ENCODE measurements at regions not wholly inside any gene's neighbourhood (a gene's known extent, or its start where the extent isn't known, plus 50 kb on each side); places are given as distances from the start of the nearest gene placed in this dataset.

- intact Hi-C loops (cut with DNase I; ENCODE audit: low total_unique reads): no loop called here
- 81 to 89% methylated on average over 3 of the region's 3 CpGs for WGBS, 2 donors
- H3K4me3 ChIP-seq (ENCODE audit: low read depth, poor library complexity, severe bottlenecking): no peak overlapping the region
- DNase-seq (ENCODE audit: low spot score in 2 of 2): no peak
- TF ChIP-seq POLR2A (IDR thresholded peaks at IDR 0.05) (no peak), CTCF (IDR thresholded peaks at IDR 0.05) (no peak)
Measured at GRCh38 chr7:110076194-110076593, 1014.7 kb upstream of the LRRN3 start.

- H3K4me3 ChIP-seq (ENCODE audit: low read depth, poor library complexity, severe bottlenecking): no peak overlapping the region
- TF ChIP-seq POLR2A (IDR thresholded peaks at IDR 0.05): no peak
- no peak for TF ChIP-seq CTCF (IDR thresholded peaks at IDR 0.05)
- 48 to 59% methylated on average over 5 of the region's 5 CpGs for WGBS, 2 donors
- no peak for DNase-seq (ENCODE audit: low spot score in 2 of 2)
- intact Hi-C loops (cut with DNase I; ENCODE audit: low total_unique reads): no loop called here
Measured at GRCh38 chr7:110084181-110084807, 1006.6 kb upstream of the LRRN3 start.

GRCh38 chr7:110090110-110090820, 1000.7 kb upstream of the LRRN3 start:
- no peak for DNase-seq (ENCODE audit: low spot score in 2 of 2)
- no peak overlapping the region for H3K4me3 ChIP-seq (ENCODE audit: low read depth, poor library complexity, severe bottlenecking)
- WGBS, 2 donors: 87 to 88% methylated on average over 11 of the region's 11 CpGs
- TF ChIP-seq POLR2A (IDR thresholded peaks at IDR 0.05) (no peak), CTCF (IDR thresholded peaks at IDR 0.05) (no peak)
- intact Hi-C loops (cut with DNase I; ENCODE audit: low total_unique reads): no loop called here

GRCh38 chr7:110095372-110096052, 995.4 kb upstream of the LRRN3 start:
- TF ChIP-seq POLR2A (IDR thresholded peaks at IDR 0.05) (no peak), CTCF (IDR thresholded peaks at IDR 0.05) (no peak)
- intact Hi-C loops (cut with DNase I; ENCODE audit: low total_unique reads): no loop called here
- no peak for DNase-seq (ENCODE audit: low spot score in 2 of 2)
- 16 to 34% methylated on average over 1 of the region's 1 CpG for WGBS, 2 donors
- no peak overlapping the region for H3K4me3 ChIP-seq (ENCODE audit: low read depth, poor library complexity, severe bottlenecking)

GRCh38 chr7:110104243-110104642, 986.7 kb upstream of the LRRN3 start:
- TF ChIP-seq POLR2A (IDR thresholded peaks at IDR 0.05): no peak
- TF ChIP-seq CTCF (IDR thresholded peaks at IDR 0.05): no peak
- H3K4me3 ChIP-seq (ENCODE audit: low read depth, poor library complexity, severe bottlenecking): no peak overlapping the region
- WGBS, 2 donors: 86 to 90% methylated on average over 5 of the region's 5 CpGs
- intact Hi-C loops (cut with DNase I; ENCODE audit: low total_unique reads): no loop called here
- DNase-seq (ENCODE audit: low spot score in 2 of 2): no peak

All from lower leg skin (tissue), 4 donors.